OCI-LY3 (cell line): ENCODE measurements at regions not wholly inside any gene's neighbourhood (a gene's known extent, or its start where the extent isn't known, plus 50 kb on each side); places are given as distances from the start of the nearest gene placed in this dataset.

Experiments
- H2AFZ ChIP-seq: fragments of 200-600, 300-600 bp; shearing (Covaris generic); 2 replicates; pipeline ENCODE4 v1.6.0; 2014; ENCODE audit warnings: antibody characterized with exemption, low read depth, low read length
- H3K27ac ChIP-seq: fragments of 200-600, 300-600 bp; sonication (generic); 2 replicates; pipeline ENCODE4 v1.5.1; 2014; ENCODE audit warnings: mild to moderate bottlenecking, low read length, moderate library complexity, mixed read lengths
- H3K27me3 ChIP-seq: fragments of 200-600, 300-600 bp; sonication (generic); 2 replicates; pipeline ENCODE4 v1.6.1; 2014; ENCODE audit warnings: low read depth, low read length, mixed read lengths
- H3K36me3 ChIP-seq: fragments of 200-600, 300-600 bp; sonication (generic); replicated peaks from 2 replicates; pipeline ENCODE3; 2014; ENCODE audit warnings: low read depth, low read length, mixed read lengths
- H3K4me1 ChIP-seq: fragments of 300-600, 200-600 bp; sonication (generic); 2 replicates; pipeline ENCODE4 v1.6.1; 2014; ENCODE audit warnings: low read length, mixed read lengths
- H3K4me2 ChIP-seq: fragments of 200-600, 300-600 bp; sonication (generic); 2 replicates; pipeline ENCODE4 v1.6.1; 2014; ENCODE audit warnings: low read length, mixed read lengths
- H3K4me3 ChIP-seq: fragments of 300-600, 200-600 bp; sonication (generic); 2 replicates; pipeline ENCODE4 v1.5.1; 2014; ENCODE audit warnings: antibody characterized with exemption, mild to moderate bottlenecking, low read length, moderate library complexity
- H3K79me2 ChIP-seq: fragments of 300-600, 200-600 bp; shearing (Covaris generic); 2 replicates; pipeline ENCODE4 v1.6.1; 2014; ENCODE audit warnings: mild to moderate bottlenecking, low read length, mixed read lengths
- H3K9ac ChIP-seq: fragments of 300-600, 200-600 bp; shearing (Covaris generic); 2 replicates; pipeline ENCODE4 v1.6.0; 2014; ENCODE audit warnings: mild to moderate bottlenecking, low read length, moderate library complexity
- H3K9me3 ChIP-seq: fragments of 200-600, 300-600 bp; shearing (Covaris generic); 2 replicates; pipeline ENCODE4 v1.6.1; 2014; ENCODE audit warnings: low read length, mixed read lengths; ENCODE audit not compliant: insufficient read depth
- H4K20me1 ChIP-seq: fragments of 200-600, 300-600 bp; sonication (generic); 2 replicates; pipeline ENCODE4 v1.6.1; 2016; ENCODE audit warnings: low read length, mixed read lengths; ENCODE audit not compliant: insufficient read depth
- CTCF ChIP-seq: fragments of 200-600, 300-600 bp; sonication (generic); IDR thresholded peaks from 2 replicates; pipeline ENCODE4 v1.5.1; 2014; ENCODE audit warnings: antibody characterized with exemption, low read length, low read depth
- EZH2phosphoT487 ChIP-seq: fragments of 200-600 bp; shearing (Covaris generic); IDR thresholded peaks from 2 replicates; pipeline ENCODE4 v1.6.1; 2018; ENCODE audit warnings: antibody characterized with exemption, mixed run types, low read depth

- Histone ChIP-seq H3K36me3 (no peaks in the 10 kb centered on the region), H3K4me3 (no peak overlapping the region), H3K4me2 (no peak overlapping the region), H3K27ac (no peak overlapping the region), H2AFZ (no peak overlapping the region), H3K9me3 (no peaks in the 10 kb centered on the region), H4K20me1 (no peaks in the 10 kb centered on the region), H3K27me3 (no peaks in the 10 kb centered on the region), H3K9ac (no peak overlapping the region), H3K79me2 (no peaks in the 10 kb centered on the region), H3K4me1 (peaks cover 4% of the 10 kb centered on the region)
- TF ChIP-seq CTCF (no peak), EZH2phosphoT487 (no peak)
Measured at GRCh38 chr4:35993606-35994005, 250.7 kb downstream of the ARAP2 start.

GRCh38 chr4:36000941-36001557 lies 243.3 kb downstream of the ARAP2 start:
- no peaks in the 10 kb centered on the region for H3K9me3 ChIP-seq
- no peak overlapping the region for H3K27ac ChIP-seq
- no peaks in the 10 kb centered on the region for H3K27me3 ChIP-seq
- H3K4me2 ChIP-seq = no peak overlapping the region
- no peaks in the 10 kb centered on the region for H4K20me1 ChIP-seq
- H3K4me1 ChIP-seq = no peaks in the 10 kb centered on the region
- H2AFZ ChIP-seq = no peak overlapping the region
- H3K79me2 ChIP-seq = no peaks in the 10 kb centered on the region
- H3K9ac ChIP-seq = no peak overlapping the region
- TF ChIP-seq EZH2phosphoT487 = no peak
- no peak for TF ChIP-seq CTCF
- no peak overlapping the region for H3K4me3 ChIP-seq
- H3K36me3 ChIP-seq = peaks cover 7% of the 10 kb centered on the region

- Histone ChIP-seq H3K4me2 (no peak overlapping the region), H2AFZ (no peak overlapping the region), H3K36me3 (peaks cover 10% of the 10 kb centered on the region), H3K79me2 (no peaks in the 10 kb centered on the region), H3K4me1 (no peaks in the 10 kb centered on the region), H3K27me3 (no peaks in the 10 kb centered on the region), H3K27ac (no peak overlapping the region), H4K20me1 (no peaks in the 10 kb centered on the region), H3K4me3 (no peak overlapping the region), H3K9me3 (no peaks in the 10 kb centered on the region), H3K9ac (no peak overlapping the region)
- no peak for TF ChIP-seq EZH2phosphoT487
- no peak for TF ChIP-seq CTCF
Measured at GRCh38 chr4:36003051-36003450, 241.3 kb downstream of the ARAP2 start.

GRCh38 chr4:36004204-36004851 lies 240.0 kb downstream of the ARAP2 start:
- H3K79me2 ChIP-seq = no peaks in the 10 kb centered on the region
- no peaks in the 10 kb centered on the region for H3K27me3 ChIP-seq
- no peak overlapping the region for H3K9ac ChIP-seq
- no peak overlapping the region for H2AFZ ChIP-seq
- H3K27ac ChIP-seq = no peak overlapping the region
- TF ChIP-seq CTCF (no peak), EZH2phosphoT487 (no peak)
- H3K4me1 ChIP-seq = no peaks in the 10 kb centered on the region
- H3K36me3 ChIP-seq = peaks cover 10% of the 10 kb centered on the region
- H3K9me3 ChIP-seq = no peaks in the 10 kb centered on the region
- H3K4me2 ChIP-seq = no peak overlapping the region
- H3K4me3 ChIP-seq = no peak overlapping the region
- H4K20me1 ChIP-seq = no peaks in the 10 kb centered on the region
